HG02938 (cell line): ENCODE measurements at regions not wholly inside any gene's neighbourhood (a gene's known extent, or its start where the extent isn't known, plus 50 kb on each side); places are given as distances from the start of the nearest gene placed in this dataset.

Source experiments
- ATAC-seq: cut with Tn5 transposase; IDR thresholded peaks from one replicate; pipeline ENCODE4 v1.9.1; 2021; ENCODE audit warnings: mild to moderate bottlenecking, moderate library complexity; ENCODE audit not compliant: unreplicated experiment

DNA sequence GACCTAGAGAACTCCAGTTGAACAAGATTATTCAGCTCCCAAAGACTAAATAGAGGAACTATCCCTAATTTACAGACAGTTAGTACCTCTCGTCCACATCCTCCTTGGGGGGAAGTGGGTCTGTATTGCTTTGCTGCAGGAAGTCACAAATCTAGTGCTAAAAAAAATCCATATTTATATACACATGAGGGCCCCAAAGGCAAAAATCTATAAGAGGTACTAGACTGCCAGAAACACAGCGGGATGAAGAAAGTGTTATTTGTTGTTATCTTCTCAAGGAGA is 190.1 kb downstream of the TTC8 start:
- ATAC-seq: no peak

DNA sequence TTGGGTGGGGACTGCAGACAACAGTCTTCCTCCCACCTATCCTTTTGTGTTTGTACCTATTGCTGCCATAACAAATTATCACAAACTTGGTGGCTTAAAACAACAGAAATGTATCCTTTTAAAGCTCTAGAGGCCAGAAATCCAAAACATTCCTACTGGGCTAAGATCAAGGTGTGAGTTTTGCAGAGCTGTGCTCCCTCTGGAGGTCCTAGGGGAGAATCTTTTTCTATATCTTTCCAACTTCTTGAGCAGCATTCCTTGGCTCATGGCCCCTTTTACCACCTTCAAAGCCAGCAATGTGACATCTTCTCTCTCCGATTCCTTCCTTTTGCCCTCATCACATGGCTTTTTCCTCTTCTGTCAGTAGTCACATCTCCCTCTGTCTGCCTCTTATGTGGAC is 190.6 kb downstream of the TTC8 start:
- no peak for ATAC-seq

DNA sequence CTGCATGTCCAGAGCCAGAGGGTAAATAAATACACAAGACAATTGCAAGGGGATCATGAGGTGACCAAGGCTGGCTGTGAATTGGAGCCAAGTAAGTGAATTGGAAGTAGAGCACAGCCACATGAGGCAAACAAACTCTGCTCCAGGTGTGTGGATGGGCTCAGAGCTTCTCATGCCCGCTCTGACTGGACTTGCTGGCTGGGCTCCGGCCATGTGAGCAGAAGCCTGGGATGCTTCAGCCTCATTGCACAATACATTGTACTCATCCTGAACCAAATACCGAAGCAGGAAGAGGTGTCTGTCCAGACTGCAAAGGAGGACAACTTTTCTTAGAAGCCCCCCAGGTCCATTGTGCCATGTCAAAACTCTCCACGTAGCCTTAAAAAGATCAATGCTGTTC is 193.0 kb downstream of the TTC8 start:
- no peak for ATAC-seq

DNA sequence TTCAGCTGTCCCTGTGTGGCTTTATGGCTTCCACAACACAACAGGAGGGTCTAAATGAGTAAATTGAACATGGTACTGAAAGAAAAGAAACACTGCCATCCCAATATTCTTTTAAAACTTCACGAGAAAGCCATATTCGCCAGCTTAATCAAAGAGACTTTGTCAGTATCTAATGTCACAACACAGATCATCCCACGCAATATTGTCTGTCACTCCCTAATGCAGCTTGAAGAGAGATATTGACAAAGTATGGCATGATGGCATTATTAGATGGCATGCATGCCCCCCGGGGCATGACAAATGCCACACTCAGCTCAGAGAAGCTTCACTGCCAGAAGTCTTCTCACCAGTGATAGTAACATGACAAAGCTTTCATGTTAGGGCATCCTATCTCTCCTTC is 197.8 kb downstream of the TTC8 start:
- no peak for ATAC-seq

DNA sequence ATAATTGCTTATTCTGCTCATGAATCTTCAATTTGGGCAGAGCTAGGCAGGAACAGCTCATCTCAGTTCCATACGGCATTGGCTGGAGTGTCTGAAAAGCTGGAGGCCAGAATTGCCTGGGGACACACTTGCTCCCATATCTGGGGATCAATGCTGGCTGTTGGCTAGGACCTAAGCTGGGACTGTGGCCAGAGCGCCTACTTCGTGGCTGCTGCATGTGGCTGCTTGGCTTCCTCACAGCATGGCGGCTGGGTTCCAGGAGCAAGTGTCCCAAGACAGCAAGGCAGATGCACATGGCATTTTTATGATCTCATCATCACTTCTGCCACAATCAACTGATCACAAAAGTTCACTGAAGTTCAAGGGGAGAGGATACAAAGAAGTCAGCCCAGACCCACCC is 200.2 kb downstream of the TTC8 start:
- no peak for ATAC-seq

DNA sequence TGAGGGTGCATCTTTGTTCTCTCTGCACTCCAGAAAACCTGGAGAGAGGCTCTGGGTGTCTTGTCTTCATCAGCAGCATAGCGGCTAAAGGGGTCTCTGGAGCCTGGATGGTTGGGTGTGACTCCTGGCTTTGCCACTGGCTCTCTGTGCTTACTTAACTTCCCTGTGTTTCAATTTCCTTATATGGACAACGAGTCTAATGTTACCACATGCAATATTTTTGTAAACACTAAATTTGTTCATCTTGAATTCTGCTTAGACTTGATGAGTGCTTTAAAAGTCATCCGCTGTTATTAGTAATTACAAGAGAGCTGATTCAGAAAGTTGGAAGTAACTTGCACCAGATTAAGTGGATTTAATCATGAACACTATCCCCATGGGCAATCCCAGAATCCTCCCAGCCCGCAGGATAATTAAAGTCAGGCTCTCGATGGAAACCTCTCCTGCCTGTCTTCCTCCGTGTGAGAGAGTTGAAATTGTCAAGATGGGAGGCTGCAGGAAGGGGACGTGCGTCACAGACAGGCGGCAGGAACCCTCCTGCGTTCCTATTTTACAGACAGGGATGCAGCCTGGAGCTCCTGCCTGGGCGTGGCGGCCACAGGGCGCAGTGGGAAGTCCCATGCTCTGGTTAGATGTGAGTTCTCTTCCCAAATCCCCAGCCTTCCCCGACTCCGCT is 201.2 kb downstream of the TTC8 start:
- no peak for ATAC-seq

DNA sequence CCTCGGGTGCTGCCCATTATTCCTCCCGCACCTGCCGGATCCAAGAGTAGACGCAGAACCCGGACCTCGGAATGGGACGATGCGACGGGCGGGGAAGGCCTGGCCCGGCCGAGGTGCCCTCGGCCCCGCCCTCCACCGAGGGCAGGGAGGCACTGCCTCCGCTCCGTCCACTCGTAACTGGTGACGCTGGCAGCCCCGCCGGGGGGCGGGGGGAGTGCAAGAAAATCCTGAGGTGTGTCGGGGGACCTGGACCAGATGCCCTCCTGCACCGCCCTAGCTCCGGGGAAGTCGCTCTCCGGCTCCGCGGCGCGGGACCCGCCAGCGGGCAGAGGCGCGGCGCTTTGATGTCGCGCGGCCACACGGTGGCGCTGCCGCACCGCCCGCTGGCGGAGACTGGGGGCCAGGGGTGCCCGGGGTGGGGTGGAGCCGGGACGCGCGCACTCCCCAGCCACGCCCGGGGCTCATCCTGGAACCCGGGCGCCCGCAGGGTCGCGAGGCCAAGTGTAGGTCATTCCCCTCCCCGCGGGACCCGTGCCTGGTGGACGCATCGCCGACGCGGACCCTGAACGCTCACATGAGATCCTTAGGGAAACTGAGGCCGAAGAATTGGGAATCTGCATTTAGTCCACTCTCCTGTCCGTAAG is 202.8 kb downstream of the TTC8 start:
- ATAC-seq: peak; percentile 71

DNA sequence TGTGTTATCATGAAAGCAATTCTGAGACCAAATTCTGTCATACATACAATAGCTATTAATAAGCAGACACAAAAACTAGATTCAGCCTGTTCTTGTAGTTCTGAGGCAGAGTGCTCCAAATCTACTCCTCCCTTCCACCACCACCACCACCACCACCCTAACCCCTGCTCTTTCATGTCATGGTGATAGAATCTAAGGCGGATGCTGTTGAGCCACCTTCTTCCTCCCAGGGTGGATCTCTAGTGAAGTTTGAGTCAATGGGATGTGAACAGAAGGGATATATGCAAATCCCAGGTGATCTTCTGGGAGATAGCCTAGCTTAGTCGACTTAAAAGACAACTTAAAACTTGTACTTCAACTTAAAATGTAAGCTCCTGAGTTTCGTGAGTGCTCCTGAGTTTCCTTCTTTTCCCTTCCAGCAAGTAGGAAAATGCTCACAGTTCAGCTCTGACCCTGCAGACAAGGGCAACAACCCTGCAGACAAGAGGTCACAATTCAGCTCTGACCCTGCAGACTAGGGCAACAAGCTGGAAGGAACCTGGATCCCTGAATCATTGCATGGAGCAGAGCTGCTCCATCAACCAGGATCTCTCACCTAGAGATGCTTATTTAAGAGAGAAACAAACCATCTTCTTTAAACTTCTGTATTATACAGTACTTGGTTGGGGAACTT is 204.1 kb downstream of the TTC8 start:
- ATAC-seq: no peak

DNA sequence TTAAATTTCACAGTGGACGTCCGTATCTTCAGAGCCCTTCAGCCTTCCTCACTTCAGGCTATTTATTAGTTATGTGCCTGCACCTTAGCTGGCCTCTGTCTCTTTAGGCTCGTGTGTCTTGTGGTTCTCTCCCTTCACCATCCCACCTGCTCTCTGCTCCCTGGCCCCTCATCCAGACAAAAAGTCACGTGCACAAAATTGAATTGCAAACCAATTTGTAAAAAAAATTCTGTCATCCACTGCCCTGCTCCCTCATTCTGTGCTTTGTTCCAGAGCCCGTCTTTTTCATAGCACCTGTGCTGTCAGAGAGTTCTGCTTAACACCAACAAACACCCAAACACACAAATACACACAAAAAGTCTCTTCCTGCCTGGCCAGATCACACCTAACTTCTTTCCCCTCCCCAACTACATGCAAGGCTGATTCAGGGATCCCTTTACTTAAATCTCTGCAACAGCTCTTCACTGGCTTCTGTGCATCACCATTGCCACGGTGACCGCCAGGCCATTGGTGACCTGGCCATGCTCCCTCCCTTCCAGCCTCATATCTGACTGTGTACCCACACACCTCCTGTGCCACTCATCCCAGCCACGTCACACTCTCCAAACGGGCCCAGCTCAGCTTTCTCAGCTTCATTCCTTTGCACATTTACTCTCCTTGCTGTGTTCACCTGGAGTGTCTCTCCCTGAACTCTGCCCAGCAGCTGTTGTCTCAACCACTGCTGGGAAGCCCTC is 205.7 kb downstream of the TTC8 start:
- no peak for ATAC-seq

DNA sequence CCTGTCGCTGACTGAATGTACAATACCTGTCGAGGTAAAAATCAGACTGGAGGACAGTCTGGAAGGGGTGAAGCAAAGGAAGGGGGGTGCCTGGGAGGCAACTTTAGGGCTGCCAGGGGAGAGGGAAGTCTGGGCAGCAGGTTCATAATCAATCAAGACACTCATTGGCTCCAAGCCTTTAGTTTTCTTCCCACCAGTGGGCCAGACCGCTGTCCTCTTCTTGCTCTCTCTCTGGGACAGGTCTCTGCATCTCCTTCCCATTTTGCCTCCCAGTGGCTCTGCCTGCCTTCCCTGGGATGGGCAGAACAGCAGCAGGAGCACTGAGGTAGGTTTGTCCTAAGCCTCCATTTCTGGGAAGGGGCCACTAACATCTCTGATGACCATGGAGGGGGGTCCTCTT is 206.5 kb downstream of the TTC8 start:
- ATAC-seq: no peak

DNA sequence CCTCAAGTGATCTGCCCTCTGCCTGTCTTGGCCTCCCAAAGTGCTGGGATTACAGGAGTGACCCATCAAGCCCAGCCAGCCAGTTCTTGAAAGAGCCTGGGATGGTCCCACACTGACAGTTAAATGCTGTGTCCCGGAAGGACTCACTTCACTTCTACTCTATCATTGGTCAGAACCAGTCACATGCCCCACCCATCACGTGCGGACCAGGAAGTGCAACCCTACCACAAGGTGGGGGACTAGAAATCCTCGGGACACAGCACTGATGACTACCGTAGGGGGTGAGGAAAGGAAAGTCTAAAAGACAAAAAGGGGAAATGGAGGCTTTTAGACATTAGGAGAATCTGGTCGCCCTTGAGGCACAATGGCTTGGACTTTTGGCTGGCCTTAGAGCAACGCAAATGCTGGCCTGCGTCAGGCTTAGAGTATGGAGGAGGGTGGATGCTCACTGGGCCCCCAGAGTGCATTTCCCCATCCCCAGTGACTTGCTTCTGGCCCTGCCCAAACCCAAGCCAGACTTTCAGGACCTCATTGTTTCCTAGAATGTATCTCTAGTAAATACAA is 207.7 kb downstream of the TTC8 start:
- ATAC-seq: no peak

DNA sequence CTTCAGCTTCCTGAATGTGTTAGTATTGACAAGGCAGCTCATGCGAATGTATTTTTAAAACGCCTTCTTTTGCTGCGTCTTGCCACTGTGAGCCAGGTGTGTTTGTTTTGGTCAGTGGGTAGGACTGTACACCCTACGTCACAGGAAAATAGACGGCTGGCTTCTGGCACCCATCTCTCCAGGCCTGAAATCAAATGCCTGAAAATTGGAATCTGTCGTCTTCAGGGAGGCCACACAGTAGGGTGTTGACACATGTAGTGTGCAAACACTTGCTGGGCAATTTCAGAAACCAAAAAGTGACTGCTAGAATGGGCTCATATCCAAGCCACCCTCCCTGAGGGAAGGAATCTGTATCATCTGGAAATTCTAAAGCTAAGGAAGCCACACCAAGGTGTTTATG is 209.3 kb downstream of the TTC8 start:
- ATAC-seq: no peak

DNA sequence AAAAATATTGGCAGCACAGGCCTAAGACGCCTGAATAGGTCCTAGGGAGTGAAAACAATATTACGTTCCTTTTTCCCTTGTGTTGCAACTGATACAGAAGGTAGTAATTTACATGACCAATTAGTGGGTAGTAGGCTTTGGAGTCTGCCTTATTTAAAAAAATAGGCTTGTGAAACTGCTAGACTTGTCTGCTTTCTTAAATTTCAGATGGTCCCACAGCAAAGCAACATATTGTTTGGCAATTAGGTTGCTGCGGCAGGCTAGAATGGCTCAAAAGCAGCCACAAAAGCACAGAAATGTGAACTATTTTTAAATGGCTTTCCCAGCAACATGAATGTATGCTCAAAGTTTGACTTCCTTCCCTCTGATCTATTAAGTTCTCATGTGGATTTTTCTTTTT is 211.9 kb downstream of the TTC8 start:
- ATAC-seq: no peak

DNA sequence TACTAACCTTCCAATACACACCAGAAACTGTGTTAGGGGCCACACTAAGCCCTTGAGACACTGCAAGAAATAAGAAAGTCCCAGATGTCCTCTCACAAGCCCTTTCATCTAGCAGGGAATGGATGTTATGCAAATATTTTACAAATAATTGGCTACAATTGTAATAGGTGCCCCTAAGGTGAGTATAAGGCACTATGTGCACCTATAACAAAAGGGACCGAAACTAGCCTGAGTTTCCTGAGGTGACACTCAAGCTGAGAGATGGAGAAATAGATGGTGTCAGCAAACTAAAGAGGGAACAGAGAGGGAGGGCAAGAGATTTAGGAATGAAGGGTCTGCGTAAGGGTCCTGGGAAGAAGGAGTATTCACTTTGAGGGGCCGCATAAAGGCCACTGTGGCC is 212.6 kb downstream of the TTC8 start:
- no peak for ATAC-seq

DNA sequence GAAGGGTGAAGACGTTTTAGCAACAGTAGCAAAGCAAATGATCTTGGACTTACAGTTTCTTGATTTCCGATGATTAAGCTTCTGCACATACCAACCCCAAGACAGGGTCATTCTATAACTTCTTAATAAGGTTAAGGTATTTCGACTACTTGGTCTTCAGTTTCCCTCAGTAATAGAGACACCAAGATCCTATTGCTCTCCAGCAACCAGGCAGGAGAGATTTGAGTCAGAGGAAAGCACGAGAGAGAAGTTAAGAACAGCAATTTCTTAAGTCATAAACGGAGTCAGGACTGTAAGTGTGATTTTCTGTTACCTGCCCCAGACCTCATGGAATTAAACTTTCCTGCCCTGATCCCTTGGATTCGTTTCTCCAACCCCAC is 215.6 kb downstream of the TTC8 start:
- ATAC-seq: peak; percentile 33

DNA sequence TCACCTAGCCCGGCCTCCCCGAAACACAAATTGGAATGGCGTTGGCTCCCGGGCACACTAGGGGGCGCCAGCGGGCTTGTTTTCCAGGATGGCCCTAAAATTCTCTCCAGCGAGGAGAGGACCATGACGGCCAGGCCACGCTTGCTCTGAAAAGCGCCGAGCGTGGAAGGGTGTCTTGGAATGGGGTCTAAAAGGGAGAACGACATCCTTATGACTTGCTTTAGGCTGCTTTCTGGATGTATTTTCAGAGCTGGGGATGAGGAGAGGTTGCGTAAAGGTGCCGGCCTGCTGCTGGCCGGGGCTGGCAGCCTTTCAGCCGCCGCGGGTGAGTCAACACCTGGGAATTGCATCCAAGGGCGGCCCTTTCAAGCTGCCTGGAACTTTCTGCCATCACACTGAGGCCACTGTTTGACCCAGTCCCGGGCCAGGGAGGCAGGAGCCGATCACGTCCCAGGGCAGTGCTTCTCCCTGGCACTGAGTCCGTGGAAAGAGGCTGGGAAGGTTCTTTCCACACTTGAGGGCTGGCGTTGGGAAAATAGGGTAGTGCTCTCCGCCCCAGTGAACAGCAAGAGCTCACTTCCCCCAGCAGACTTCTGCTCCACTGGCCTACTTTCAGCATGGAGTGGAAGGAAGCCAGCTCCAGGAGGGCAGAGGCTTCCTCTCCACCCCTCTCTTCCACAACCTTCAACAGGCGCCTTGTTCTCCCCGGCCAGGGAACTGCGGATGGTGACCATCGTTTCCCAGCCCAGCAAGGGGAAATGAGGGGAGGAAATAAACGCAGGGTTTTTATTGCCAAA is 216.2 kb downstream of the TTC8 start:
- peak; percentile 56 for ATAC-seq

DNA sequence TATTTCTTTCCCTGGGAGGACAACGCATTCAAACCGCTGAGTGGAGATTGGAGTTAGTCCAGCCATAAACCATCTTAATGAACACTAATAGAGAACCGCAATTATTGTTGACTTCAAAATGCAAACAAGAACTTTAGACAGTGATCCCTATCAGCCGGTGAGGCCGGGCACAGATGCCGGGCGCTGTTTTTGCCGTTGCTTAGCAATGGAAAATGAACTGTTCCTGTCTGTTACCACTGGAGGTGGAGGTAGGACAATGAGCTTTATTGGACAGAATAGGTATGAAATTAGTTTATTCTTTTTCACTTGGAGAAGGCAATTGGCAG is 216.8 kb downstream of the TTC8 start:
- ATAC-seq: no peak

DNA sequence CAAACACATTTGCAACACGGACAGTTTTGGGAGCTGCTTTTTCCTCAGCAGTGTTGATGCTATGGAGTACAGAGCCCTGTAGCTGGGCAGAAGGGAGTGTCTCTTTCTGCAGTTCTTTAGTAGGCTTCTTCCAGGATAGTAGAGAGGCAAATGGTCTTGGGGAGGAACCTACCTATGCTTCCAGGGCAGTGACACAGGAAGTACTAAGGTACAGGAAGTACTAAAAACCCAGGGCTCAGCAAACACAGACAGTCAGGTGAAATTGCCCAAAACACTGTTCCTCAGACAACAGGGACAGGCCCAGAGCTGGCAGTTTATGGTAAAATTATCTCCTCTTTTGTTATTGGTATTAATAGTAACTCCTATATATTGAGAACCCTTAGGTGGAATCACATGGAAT is 217.6 kb downstream of the TTC8 start:
- no peak for ATAC-seq

DNA sequence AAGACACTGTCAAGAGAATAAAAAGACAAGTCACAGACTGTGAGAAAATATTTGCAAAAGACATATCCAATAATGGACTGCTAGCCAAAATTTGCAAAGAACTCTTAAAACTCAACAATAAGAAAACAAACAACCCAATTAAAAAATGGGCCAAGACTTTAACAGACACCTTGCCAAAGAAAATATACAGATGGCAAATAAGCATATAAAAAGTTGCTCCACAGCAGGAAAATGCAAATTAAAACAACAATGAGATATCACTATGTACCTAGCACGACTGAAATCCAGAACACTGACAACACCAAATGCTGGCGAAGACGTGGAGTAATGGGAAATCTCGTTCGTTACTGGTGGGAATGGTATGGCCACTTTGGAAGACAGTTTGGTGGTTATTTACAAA is 228.9 kb downstream of the TTC8 start:
- no peak for ATAC-seq

DNA sequence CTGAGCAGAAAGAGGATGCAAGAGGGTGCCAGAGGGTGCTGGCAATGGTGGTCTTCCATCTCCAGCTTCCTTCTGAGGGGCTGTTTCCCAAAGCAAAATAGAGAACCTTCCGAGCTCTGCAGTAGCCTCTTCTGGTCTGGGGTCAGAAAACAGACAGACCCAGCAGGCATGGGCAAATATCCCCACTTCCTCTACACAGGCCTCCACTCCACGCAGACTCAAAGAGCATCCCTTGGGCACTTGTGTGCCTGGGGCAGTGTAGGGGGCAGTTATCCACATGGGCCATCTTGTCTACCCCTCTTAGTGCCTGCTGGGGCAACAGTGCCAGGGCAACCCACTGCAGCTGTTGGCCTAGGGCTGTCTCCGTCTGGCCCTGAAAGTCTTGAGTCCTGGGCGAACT is 231.9 kb downstream of the TTC8 start:
- ATAC-seq: no peak

DNA sequence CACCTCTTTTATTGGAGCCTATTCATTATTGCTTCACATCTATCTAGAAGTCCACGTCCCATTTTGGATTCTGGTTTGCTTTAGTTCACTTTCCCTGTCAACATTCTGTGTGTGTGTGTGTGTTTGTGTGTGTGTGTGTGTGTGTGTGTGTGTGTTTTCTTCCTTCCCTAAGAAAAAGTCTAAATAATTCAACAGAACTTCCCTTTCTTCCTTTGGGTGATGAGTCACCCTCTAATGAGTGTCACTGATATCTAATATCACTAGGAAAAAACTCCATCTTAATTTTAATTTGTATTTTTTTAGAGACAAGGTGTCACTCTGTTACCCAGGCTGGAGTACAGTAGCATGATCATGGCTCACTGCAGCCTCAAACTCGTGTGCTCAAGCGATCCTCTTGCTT is 234.2 kb downstream of the TTC8 start:
- ATAC-seq: no peak
